Neural cell (in vitro differentiated cells): ENCODE measurements at regions not wholly inside any gene's neighbourhood (a gene's known extent, or its start where the extent isn't known, plus 50 kb on each side); places are given as distances from the start of the nearest gene placed in this dataset.

ENCODE experiments used
- H2AFZ ChIP-seq: fragments of 200-600, 300-800 bp; sonication (generic), shearing (Covaris generic); 2 replicates; pipeline ENCODE4 v1.6.0; 2014; ENCODE audit warnings: low read depth, mild to moderate bottlenecking, antibody characterized with exemption, low read length, moderate library complexity
- H3F3A ChIP-seq: fragments of 200-600 bp; shearing (Covaris generic); 2 replicates; pipeline ENCODE4 v1.6.1; 2016; ENCODE audit warnings: mild to moderate bottlenecking, moderate library complexity, mixed read lengths, antibody characterized with exemption, low read length; ENCODE audit not compliant: insufficient read depth, poor library complexity, severe bottlenecking
- H3K27ac ChIP-seq: fragments of 200-600, 300-800 bp; sonication (generic), shearing (Covaris generic); 2 replicates; pipeline ENCODE4 v1.5.1; 2014; ENCODE audit warnings: mild to moderate bottlenecking, low read length, moderate library complexity
- H3K27me3 ChIP-seq: fragments of 300-800, 200-600 bp; sonication (generic), shearing (Covaris generic); 2 replicates; pipeline ENCODE4 v1.6.0; 2014; ENCODE audit warnings: mild to moderate bottlenecking, low read depth, low read length, moderate library complexity; ENCODE audit not compliant: insufficient read depth
- H3K36me3 ChIP-seq: fragments of 300-800, 200-600 bp; sonication (generic), shearing (Covaris generic); 2 replicates; pipeline ENCODE4 v1.5.1; 2014; ENCODE audit warnings: mild to moderate bottlenecking, antibody characterized with exemption, low read length, moderate library complexity; ENCODE audit not compliant: insufficient read depth
- H3K4me2 ChIP-seq: fragments of 300-800, 200-600 bp; sonication (generic), shearing (Covaris generic); 2 replicates; pipeline ENCODE4 v1.6.0; 2014; ENCODE audit warnings: mild to moderate bottlenecking, low read length
- H3K4me3 ChIP-seq: fragments of 300-800, 200-600 bp; sonication (generic), shearing (Covaris generic); 2 replicates; pipeline ENCODE4 v1.5.1; 2014; ENCODE audit warnings: mild to moderate bottlenecking, low read length, moderate library complexity
- H3K79me2 ChIP-seq: fragments of 200-600 bp; shearing (Covaris generic); replicated peaks from 2 replicates; pipeline ENCODE4 v1.6.0; 2014; ENCODE audit warnings: mild to moderate bottlenecking, low read length, moderate library complexity; ENCODE audit not compliant: insufficient read depth
- H3K9ac ChIP-seq: fragments of 300-800, 200-600 bp; sonication (generic), shearing (Covaris generic); 2 replicates; pipeline ENCODE4 v1.6.1; 2016; ENCODE audit warnings: mild to moderate bottlenecking, low read length, mixed read lengths
- H3K9me2 ChIP-seq: fragments of 200-600 bp; shearing (Covaris generic); 2 replicates; pipeline ENCODE4 v1.6.1; 2016; ENCODE audit warnings: mild to moderate bottlenecking, low read length, mixed read lengths; ENCODE audit not compliant: insufficient read depth
- H3K9me3 ChIP-seq: fragments of 200-600, 300-800 bp; sonication (generic), shearing (Covaris generic); 2 replicates; pipeline ENCODE4 v1.6.1; 2016; ENCODE audit warnings: mild to moderate bottlenecking, mixed run types, low read length, moderate library complexity, mixed read lengths
- H4K20me1 ChIP-seq: fragments of 200-600 bp; shearing (Covaris generic); 2 replicates; pipeline ENCODE4 v1.6.1; 2016; ENCODE audit warnings: mild to moderate bottlenecking, mixed run types; ENCODE audit not compliant: insufficient read depth
- CTCF ChIP-seq: fragments of 450-650 bp; IDR thresholded peaks from 2 replicates; pipeline ENCODE4 v1.5.1; 2014; ENCODE audit warnings: antibody characterized with exemption, mild to moderate bottlenecking, moderate library complexity; ENCODE audit not compliant: poor library complexity, severe bottlenecking
- EP300 ChIP-seq: fragments of 450-650 bp; conservative IDR thresholded peaks from 2 replicates; pipeline ENCODE4 v1.6.1; 2014; ENCODE audit warnings: antibody characterized with exemption, mild to moderate bottlenecking, moderate library complexity; ENCODE audit not compliant: poor library complexity, severe bottlenecking
- EZH2 ChIP-seq: fragments of 200-600, 300-800 bp; shearing (Covaris generic), sonication (generic); IDR thresholded peaks from 2 replicates; pipeline ENCODE4 v1.6.1; 2014; ENCODE audit warnings: antibody characterized with exemption, low read length, borderline replicate concordance, mild to moderate bottlenecking; ENCODE audit not compliant: insufficient read depth, poor library complexity, severe bottlenecking
- MXI1 ChIP-seq: fragments of 450-650 bp; conservative IDR thresholded peaks from 2 replicates; pipeline ENCODE4 v1.6.1; 2014; ENCODE audit warnings: antibody characterized with exemption, mild to moderate bottlenecking; ENCODE audit not compliant: poor library complexity, severe bottlenecking
- POLR2AphosphoS5 ChIP-seq: IDR thresholded peaks from 2 replicates; pipeline ENCODE4 v1.6.1; 2012
- RAD21 ChIP-seq: fragments of 450-650 bp; conservative IDR thresholded peaks from 2 replicates; pipeline ENCODE4 v1.6.1; 2014; ENCODE audit warnings: antibody characterized with exemption, mild to moderate bottlenecking, moderate library complexity
- REST ChIP-seq: IDR thresholded peaks from 2 replicates; pipeline ENCODE4 v1.6.1; 2012; ENCODE audit warnings: borderline replicate concordance
- SMC3 ChIP-seq: fragments of 450-650 bp; conservative IDR thresholded peaks from 2 replicates; pipeline ENCODE4 v1.6.1; 2014; ENCODE audit warnings: antibody characterized with exemption, mild to moderate bottlenecking, moderate library complexity; ENCODE audit not compliant: poor library complexity
- TAF1 ChIP-seq: IDR thresholded peaks from 2 replicates; pipeline ENCODE4 v1.6.1; 2012; ENCODE audit warnings: low read depth

- Histone ChIP-seq H3K4me2 (no peak overlapping the region), H3K9ac (no peak overlapping the region), H3F3A (no peaks in the 10 kb centered on the region), H3K36me3 (no peaks in the 10 kb centered on the region), H3K4me3 (no peak overlapping the region), H3K27ac (no peak overlapping the region), H3K79me2 (no peaks in the 10 kb centered on the region), H4K20me1 (no peaks in the 10 kb centered on the region), H3K9me2 (no peaks in the 10 kb centered on the region), H2AFZ (no peak overlapping the region), H3K27me3 (no peaks in the 10 kb centered on the region), H3K9me3 (no peaks in the 10 kb centered on the region)
- TF ChIP-seq MXI1 (no peak), EZH2 (no peak), TAF1 (no peak), RAD21 (no peak), REST (no peak), CTCF (no peak), POLR2AphosphoS5 (no peak), EP300 (no peak), SMC3 (no peak)
Observed at GRCh38 chr5:115355767-115356381, 59.4 kb upstream of the CCDC112 start.

- Histone ChIP-seq H3K27me3 (no peaks in the 10 kb centered on the region), H3K27ac (no peak overlapping the region), H3K4me2 (no peak overlapping the region), H3K9ac (no peak overlapping the region), H2AFZ (no peak overlapping the region), H3K9me2 (no peaks in the 10 kb centered on the region), H3F3A (no peaks in the 10 kb centered on the region), H4K20me1 (no peaks in the 10 kb centered on the region), H3K79me2 (no peaks in the 10 kb centered on the region), H3K4me3 (no peak overlapping the region), H3K9me3 (no peaks in the 10 kb centered on the region), H3K36me3 (no peaks in the 10 kb centered on the region)
- TF ChIP-seq EZH2 (no peak), POLR2AphosphoS5 (no peak), SMC3 (no peak), MXI1 (no peak), EP300 (no peak), CTCF (no peak), REST (no peak), RAD21 (no peak), TAF1 (no peak)
Observed at GRCh38 chr5:115355095-115355494, 58.6 kb upstream of the CCDC112 start.
